Neutrophil (primary cell): ENCODE measurements at regions not wholly inside any gene's neighbourhood (a gene's known extent, or its start where the extent isn't known, plus 50 kb on each side); places are given as distances from the start of the nearest gene placed in this dataset.
"Not testable (repeated sequence)": the region's sequence is repeated elsewhere in the genome, so short reads cannot be mapped to it uniquely, and the experiment has no call there.

Experiments used
- H3K27ac ChIP-seq: fragments of 200-600 bp; sonication (generic); 2 replicates; pipeline ENCODE4 v1.5.1; 2016; ENCODE audit warnings: mild to moderate bottlenecking, moderate library complexity
- H3K27me3 ChIP-seq: fragments of 200-600 bp; sonication (generic); 2 replicates; pipeline ENCODE4 v1.6.0; 2016; ENCODE audit warnings: mild to moderate bottlenecking
- H3K36me3 ChIP-seq: fragments of 200-600 bp; sonication (generic); 2 replicates; pipeline ENCODE4 v1.5.1; 2017
- H3K4me1 ChIP-seq, 2 experiments: fragments of 200-600 bp in 1 of 2; sonication (generic) in 1 of 2; 1 replicate in 1 of 2; 2 replicates in 1 of 2; pipeline versions ENCODE4 v1.5.1 to v1.6.1; 2013 to 2016; ENCODE audit warnings: low read depth in 1 of 2, low read length in 1 of 2, mild to moderate bottlenecking in 1 of 2, moderate library complexity in 1 of 2; ENCODE audit not compliant: control insufficient read depth in 1 of 2, insufficient read depth in 1 of 2
- H3K4me3 ChIP-seq, 2 experiments: fragments of 200-600 bp in 1 of 2; sonication (generic) in 1 of 2; 1 replicate in 1 of 2; 2 replicates in 1 of 2; pipeline ENCODE4 v1.5.1; 2013 to 2016; ENCODE audit warnings: low read depth in 1 of 2, low read length in 1 of 2, mild to moderate bottlenecking in 1 of 2, moderate library complexity in 1 of 2
- H3K9me3 ChIP-seq: fragments of 200-600 bp; sonication (generic); 2 replicates; pipeline ENCODE4 v1.5.1; 2016
- TF ChIP-seq, protein P1 (sequence below): fragments of 200-600 bp; sonication (generic); IDR thresholded peaks from 2 replicates; pipeline ENCODE4 v1.5.1; 2016; ENCODE audit warnings: antibody characterized with exemption

DNA sequence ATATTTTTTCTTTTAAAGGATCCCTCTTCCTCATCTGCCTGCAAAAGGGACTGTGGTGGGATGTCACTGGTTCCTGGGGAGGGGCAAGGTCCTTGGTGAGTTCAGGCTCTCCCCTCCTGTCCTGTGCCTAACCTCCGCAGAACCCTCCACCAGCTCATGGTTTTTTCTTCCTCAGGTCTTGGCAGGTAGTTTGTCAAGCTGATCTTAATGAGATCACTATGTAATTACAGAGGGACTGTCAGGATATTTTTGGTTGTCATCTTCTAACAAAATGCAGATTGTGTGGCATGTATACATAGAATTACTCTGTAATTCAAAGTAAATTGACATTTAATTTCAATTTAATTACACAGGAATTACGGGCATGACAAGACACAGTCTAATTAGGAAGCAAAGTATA is 150.3 kb upstream of the SEMA6A start:
- Histone ChIP-seq H3K9me3 (no peaks in the 10 kb centered on the region), H3K4me1 (no peaks in the 10 kb centered on the region), H3K27me3 (no peaks in the 10 kb centered on the region), H3K27ac (no peak overlapping the region), H3K4me3 (no peak overlapping the region), H3K36me3 (no peaks in the 10 kb centered on the region)
- TF ChIP-seq, protein P1, sequence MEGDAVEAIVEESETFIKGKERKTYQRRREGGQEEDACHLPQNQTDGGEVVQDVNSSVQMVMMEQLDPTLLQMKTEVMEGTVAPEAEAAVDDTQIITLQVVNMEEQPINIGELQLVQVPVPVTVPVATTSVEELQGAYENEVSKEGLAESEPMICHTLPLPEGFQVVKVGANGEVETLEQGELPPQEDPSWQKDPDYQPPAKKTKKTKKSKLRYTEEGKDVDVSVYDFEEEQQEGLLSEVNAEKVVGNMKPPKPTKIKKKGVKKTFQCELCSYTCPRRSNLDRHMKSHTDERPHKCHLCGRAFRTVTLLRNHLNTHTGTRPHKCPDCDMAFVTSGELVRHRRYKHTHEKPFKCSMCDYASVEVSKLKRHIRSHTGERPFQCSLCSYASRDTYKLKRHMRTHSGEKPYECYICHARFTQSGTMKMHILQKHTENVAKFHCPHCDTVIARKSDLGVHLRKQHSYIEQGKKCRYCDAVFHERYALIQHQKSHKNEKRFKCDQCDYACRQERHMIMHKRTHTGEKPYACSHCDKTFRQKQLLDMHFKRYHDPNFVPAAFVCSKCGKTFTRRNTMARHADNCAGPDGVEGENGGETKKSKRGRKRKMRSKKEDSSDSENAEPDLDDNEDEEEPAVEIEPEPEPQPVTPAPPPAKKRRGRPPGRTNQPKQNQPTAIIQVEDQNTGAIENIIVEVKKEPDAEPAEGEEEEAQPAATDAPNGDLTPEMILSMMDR: no peak

DNA sequence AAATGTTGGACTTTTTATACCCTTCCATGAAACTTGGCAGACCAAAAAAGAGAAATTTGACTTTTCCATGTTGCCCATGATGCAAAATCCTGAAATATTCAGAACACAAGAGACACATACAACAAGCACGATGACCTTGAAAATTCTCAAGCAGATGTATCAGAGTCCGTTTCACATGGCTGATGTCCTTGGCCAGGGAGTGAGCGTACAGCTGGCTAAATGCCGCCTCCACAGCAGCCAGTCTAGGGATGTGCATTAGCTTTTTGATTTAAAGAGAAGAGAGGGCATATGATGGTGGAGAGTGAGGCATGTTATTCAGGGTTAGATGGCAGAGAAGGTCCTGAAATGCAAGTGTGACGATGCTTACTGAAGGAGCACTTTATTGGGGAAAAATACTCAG is 148.0 kb upstream of the SEMA6A start:
- H3K36me3 ChIP-seq: no peaks in the 10 kb centered on the region
- H3K27me3 ChIP-seq: no peaks in the 10 kb centered on the region
- H3K27ac ChIP-seq: no peak overlapping the region
- TF ChIP-seq, protein P1: no peak
- H3K4me3 ChIP-seq: no peak overlapping the region
- H3K9me3 ChIP-seq: no peaks in the 10 kb centered on the region
- no peaks in the 10 kb centered on the region for H3K4me1 ChIP-seq

DNA sequence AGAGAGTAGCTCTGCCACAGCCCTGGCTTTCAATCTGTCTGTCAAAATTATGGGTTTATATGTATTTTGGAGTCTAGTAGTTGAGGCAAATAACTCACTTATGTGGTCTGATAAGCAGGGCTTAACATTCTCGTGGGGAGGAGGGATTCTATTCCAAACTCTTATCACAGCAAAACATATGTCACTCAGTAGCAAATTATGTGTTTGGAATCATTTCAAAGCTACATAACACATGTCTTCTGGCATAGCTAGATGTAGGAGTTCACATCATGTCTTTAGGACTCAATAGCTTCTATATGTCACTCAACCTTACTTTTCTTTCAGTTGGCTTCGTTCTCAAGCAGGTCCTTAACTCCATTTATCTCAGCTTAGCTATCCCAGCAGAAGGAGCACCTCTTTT is 144.5 kb upstream of the SEMA6A start:
- TF ChIP-seq, protein P1: no peak
- Histone ChIP-seq H3K4me3 (no peak overlapping the region), H3K9me3 (no peaks in the 10 kb centered on the region), H3K4me1 (no peaks in the 10 kb centered on the region), H3K27me3 (no peaks in the 10 kb centered on the region), H3K27ac (no peak overlapping the region), H3K36me3 (no peaks in the 10 kb centered on the region)

DNA sequence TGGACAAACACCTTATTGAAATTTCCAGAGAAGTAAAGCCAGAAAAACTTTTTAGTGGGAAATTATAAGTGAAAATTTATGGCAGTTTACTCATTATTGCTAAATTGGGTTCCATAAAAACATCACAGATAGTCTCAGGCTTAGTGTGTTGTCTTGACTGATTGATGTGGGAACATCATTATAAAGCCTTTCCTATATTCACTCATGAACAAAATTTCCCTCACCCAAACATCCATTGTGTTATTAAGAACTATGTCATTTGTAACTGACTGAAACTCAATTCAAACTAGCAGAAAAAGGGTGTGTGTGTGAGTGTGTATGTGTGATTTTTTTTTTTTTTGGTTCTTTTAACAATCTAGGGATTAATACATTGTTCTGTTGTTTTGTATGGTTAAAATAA is 143.7 kb upstream of the SEMA6A start:
- Histone ChIP-seq H3K4me3 (no peak overlapping the region), H3K4me1 (no peaks in the 10 kb centered on the region), H3K9me3 (no peaks in the 10 kb centered on the region), H3K27me3 (no peaks in the 10 kb centered on the region), H3K36me3 (no peaks in the 10 kb centered on the region), H3K27ac (no peak overlapping the region)
- TF ChIP-seq, protein P1: no peak

GRCh38 chr5:116709082-116709481 is 134.5 kb upstream of the SEMA6A start:
- H3K27me3 ChIP-seq: no peaks in the 10 kb centered on the region
- no peaks in the 10 kb centered on the region for H3K4me1 ChIP-seq
- TF ChIP-seq, protein P1: no peak
- H3K9me3 ChIP-seq: no peaks in the 10 kb centered on the region
- H3K36me3 ChIP-seq: no peaks in the 10 kb centered on the region
- H3K27ac ChIP-seq: no peak overlapping the region
- H3K4me3 ChIP-seq: no peak overlapping the region

DNA sequence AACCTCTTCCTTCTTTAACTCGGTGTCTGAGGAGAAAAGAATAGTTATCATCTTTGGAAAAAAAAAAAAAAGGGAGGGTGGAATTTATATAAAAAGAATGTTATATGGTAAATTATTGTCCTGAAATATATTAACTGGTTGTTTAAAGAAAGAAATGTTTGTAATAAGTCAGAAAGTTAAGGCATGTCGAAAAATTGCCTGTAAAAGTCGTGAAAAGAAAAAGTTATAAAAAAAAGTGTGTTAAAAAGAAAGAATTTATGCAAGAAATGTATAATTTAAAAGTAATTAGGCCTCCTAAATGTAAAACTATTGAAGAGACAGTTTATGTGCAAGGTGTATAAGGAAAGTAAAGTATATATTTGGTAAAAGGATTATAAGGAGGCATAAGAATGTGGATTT is 130.5 kb upstream of the SEMA6A start:
- H3K36me3 ChIP-seq, H3K27ac ChIP-seq, H3K9me3 ChIP-seq, H3K4me3 ChIP-seq, H3K27me3 ChIP-seq, H3K4me1 ChIP-seq: not testable (repeated sequence)
